ENCODE measurements at regions not wholly inside any gene's neighbourhood (a gene's known extent, or its start where the extent isn't known, plus 50 kb on each side); places are given as distances from the start of the nearest gene placed in this dataset.
"Not testable (repeated sequence)": the region's sequence is repeated elsewhere in the genome, so short reads cannot be mapped to it uniquely, and the experiment has no call there.

- H3K27ac Mint-ChIP-seq (ENCODE audit: unreplicated experiment), result no peak overlapping the region
- H3K4me3 Mint-ChIP-seq (ENCODE audit: unreplicated experiment), result no peak overlapping the region
- H3K9me3 Mint-ChIP-seq (ENCODE audit: low read depth), result peaks cover 25% of the 10 kb centered on the region
- no peaks in the 10 kb centered on the region for H3K27me3 Mint-ChIP-seq (ENCODE audit: low read depth)
- peaks cover 5% of the 10 kb centered on the region for H3K36me3 Mint-ChIP-seq (ENCODE audit: low read depth)
- no peaks in the 10 kb centered on the region for H3K4me1 Mint-ChIP-seq (ENCODE audit: low read depth)
- peak; percentile 42 for DNase-seq (ENCODE audit: low spot score)
- TF ChIP-seq, protein P1, sequence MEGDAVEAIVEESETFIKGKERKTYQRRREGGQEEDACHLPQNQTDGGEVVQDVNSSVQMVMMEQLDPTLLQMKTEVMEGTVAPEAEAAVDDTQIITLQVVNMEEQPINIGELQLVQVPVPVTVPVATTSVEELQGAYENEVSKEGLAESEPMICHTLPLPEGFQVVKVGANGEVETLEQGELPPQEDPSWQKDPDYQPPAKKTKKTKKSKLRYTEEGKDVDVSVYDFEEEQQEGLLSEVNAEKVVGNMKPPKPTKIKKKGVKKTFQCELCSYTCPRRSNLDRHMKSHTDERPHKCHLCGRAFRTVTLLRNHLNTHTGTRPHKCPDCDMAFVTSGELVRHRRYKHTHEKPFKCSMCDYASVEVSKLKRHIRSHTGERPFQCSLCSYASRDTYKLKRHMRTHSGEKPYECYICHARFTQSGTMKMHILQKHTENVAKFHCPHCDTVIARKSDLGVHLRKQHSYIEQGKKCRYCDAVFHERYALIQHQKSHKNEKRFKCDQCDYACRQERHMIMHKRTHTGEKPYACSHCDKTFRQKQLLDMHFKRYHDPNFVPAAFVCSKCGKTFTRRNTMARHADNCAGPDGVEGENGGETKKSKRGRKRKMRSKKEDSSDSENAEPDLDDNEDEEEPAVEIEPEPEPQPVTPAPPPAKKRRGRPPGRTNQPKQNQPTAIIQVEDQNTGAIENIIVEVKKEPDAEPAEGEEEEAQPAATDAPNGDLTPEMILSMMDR (IDR thresholded peaks at IDR 0.05), result no peak
Measured at GRCh38 chr14:104230946-104231345, 92.6 kb downstream of the KIF26A start.

DNA sequence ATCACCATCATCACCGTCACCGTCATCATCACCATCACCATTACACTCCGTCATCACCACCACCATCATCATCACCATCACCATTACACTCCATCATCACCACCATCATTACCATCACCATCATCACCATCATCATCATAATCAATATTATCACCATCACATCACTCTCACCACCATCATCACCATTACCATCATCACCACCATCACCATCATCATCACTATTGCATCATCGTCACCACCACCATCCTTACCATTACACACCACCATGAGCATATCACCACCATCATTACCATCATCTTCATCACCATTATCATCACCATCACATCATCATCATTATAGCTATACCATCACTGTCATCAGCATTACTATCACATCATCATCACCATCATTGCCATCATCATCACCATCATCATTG is 93.7 kb downstream of the KIF26A start:
- TF ChIP-seq, protein P1 (IDR thresholded peaks at IDR 0.05), result no peak
- DNase-seq (ENCODE audit: low spot score), result no peak
- no peak overlapping the region for H3K4me3 Mint-ChIP-seq (ENCODE audit: unreplicated experiment)
- peaks cover 5% of the 10 kb centered on the region for H3K36me3 Mint-ChIP-seq (ENCODE audit: low read depth)
- no peak overlapping the region for H3K27ac Mint-ChIP-seq (ENCODE audit: unreplicated experiment)
- H3K4me1 Mint-ChIP-seq (ENCODE audit: low read depth), result no peaks in the 10 kb centered on the region
- H3K9me3 Mint-ChIP-seq (ENCODE audit: low read depth), result peaks cover 30% of the 10 kb centered on the region
- H3K27me3 Mint-ChIP-seq (ENCODE audit: low read depth), result no peaks in the 10 kb centered on the region

GRCh38 chr14:104234007-104234786 is 95.8 kb downstream of the KIF26A start:
- H3K36me3 Mint-ChIP-seq (ENCODE audit: low read depth); H3K27ac Mint-ChIP-seq (ENCODE audit: unreplicated experiment); H3K4me3 Mint-ChIP-seq (ENCODE audit: unreplicated experiment); H3K27me3 Mint-ChIP-seq (ENCODE audit: low read depth); H3K4me1 Mint-ChIP-seq (ENCODE audit: low read depth): not testable (repeated sequence)
- peak; percentile 44 for DNase-seq (ENCODE audit: low spot score)
- peaks cover 32% of the 10 kb centered on the region for H3K9me3 Mint-ChIP-seq (ENCODE audit: low read depth)

DNA sequence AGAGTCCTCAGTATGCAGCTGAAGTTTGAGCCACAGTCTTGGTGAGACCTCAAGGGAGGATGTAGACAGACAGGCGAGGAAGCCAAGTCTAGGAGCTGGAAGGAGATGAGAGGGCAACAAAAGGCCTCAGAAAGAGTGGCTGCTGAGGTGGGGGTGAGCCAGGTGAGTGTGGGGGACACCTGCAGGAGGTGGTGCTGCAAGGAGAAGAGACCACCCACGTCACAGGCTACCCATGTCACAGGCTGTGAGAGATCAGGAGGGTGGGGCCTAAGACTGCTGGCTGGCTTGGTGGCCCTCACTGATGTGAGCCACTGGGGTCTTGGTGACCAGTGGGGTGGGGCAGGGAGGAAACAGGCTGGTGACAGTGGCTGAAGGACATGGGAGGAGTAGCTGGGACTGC is 97.3 kb downstream of the KIF26A start:
- Mint-ChIP-seq H3K4me1 (ENCODE audit: low read depth) (no peaks in the 10 kb centered on the region), H3K36me3 (ENCODE audit: low read depth) (no peaks in the 10 kb centered on the region), H3K4me3 (ENCODE audit: unreplicated experiment) (no peak overlapping the region), H3K27ac (ENCODE audit: unreplicated experiment) (no peak overlapping the region), H3K27me3 (ENCODE audit: low read depth) (no peaks in the 10 kb centered on the region), H3K9me3 (ENCODE audit: low read depth) (peaks cover 32% of the 10 kb centered on the region)
- peak; percentile 57 for DNase-seq (ENCODE audit: low spot score)
- TF ChIP-seq, protein P1 (IDR thresholded peaks at IDR 0.05), result no peak

GRCh38 chr14:104237651-104238423 is 99.5 kb downstream of the KIF26A start:
- H3K4me3 Mint-ChIP-seq (ENCODE audit: unreplicated experiment), result no peak overlapping the region
- H3K27ac Mint-ChIP-seq (ENCODE audit: unreplicated experiment), result no peak overlapping the region
- H3K4me1 Mint-ChIP-seq (ENCODE audit: low read depth), result no peaks in the 10 kb centered on the region
- H3K36me3 Mint-ChIP-seq (ENCODE audit: low read depth), result no peaks in the 10 kb centered on the region
- DNase-seq (ENCODE audit: low spot score), result peak; percentile 77
- TF ChIP-seq, protein P1 (IDR thresholded peaks at IDR 0.05), result no peak
- peaks cover 32% of the 10 kb centered on the region for H3K9me3 Mint-ChIP-seq (ENCODE audit: low read depth)
- no peaks in the 10 kb centered on the region for H3K27me3 Mint-ChIP-seq (ENCODE audit: low read depth)

Data from chondrocyte (in vitro differentiated cells).